ENCODE measurements at regions not wholly inside any gene's neighbourhood (a gene's known extent, or its start where the extent isn't known, plus 50 kb on each side); places are given as distances from the start of the nearest gene placed in this dataset.

GRCh38 chr14:85425507-85425906, 104.4 kb upstream of the FLRT2 start:
- Mint-ChIP-seq H3K4me3 (no peak overlapping the region), H3K27me3 (ENCODE audit: low read depth) (no peaks in the 10 kb centered on the region), H3K4me1 (ENCODE audit: low read depth) (no peaks in the 10 kb centered on the region), H3K27ac (no peak overlapping the region), H3K36me3 (ENCODE audit: insufficient read depth in 2 of 2) (no peaks in the 10 kb centered on the region), H3K9me3 (peaks cover 2 to 3% of the 10 kb centered on the region in 2 donors)
- no peak for ATAC-seq (replicated peaks in 1 of 2)
- no peak for DNase-seq

- ATAC-seq (replicated peaks in 1 of 2): no peak
- H3K4me1 Mint-ChIP-seq (ENCODE audit: low read depth): no peaks in the 10 kb centered on the region
- H3K27me3 Mint-ChIP-seq (ENCODE audit: low read depth): no peaks in the 10 kb centered on the region
Measured at GRCh38 chr14:85426068-85426935, 103.6 kb upstream of the FLRT2 start.

GRCh38 chr14:85428926-85429325, 101.0 kb upstream of the FLRT2 start:
- Mint-ChIP-seq H3K9me3 (peaks cover 2 to 3% of the 10 kb centered on the region in 2 donors), H3K27ac (no peak overlapping the region), H3K4me1 (ENCODE audit: low read depth) (no peaks in the 10 kb centered on the region), H3K27me3 (ENCODE audit: low read depth) (no peaks in the 10 kb centered on the region), H3K4me3 (no peak overlapping the region), H3K36me3 (ENCODE audit: insufficient read depth in 2 of 2) (no peaks in the 10 kb centered on the region)
- ATAC-seq (replicated peaks in 1 of 2) (no peak), DNase-seq (no peak)

More at GRCh38 chr14:85426068-85426935, 103.6 kb upstream of the FLRT2 start:
- peaks cover 2 to 3% of the 10 kb centered on the region in 2 donors for H3K9me3 Mint-ChIP-seq
- no peak overlapping the region for H3K4me3 Mint-ChIP-seq
- DNase-seq: no peak
- no peak overlapping the region for H3K27ac Mint-ChIP-seq
- no peaks in the 10 kb centered on the region for H3K36me3 Mint-ChIP-seq (ENCODE audit: insufficient read depth in 2 of 2)

GRCh38 chr14:85437148-85437547, 92.8 kb upstream of the FLRT2 start:
- Mint-ChIP-seq H3K4me3 (no peak overlapping the region), H3K27me3 (ENCODE audit: low read depth) (no peaks in the 10 kb centered on the region), H3K36me3 (ENCODE audit: insufficient read depth in 2 of 2) (no peaks in the 10 kb centered on the region), H3K4me1 (ENCODE audit: low read depth) (no peaks in the 10 kb centered on the region), H3K9me3 (peaks cover 0 to 7% of the 10 kb centered on the region in 2 donors), H3K27ac (no peak overlapping the region)
- DNase-seq: no peak
- ATAC-seq (replicated peaks in 1 of 2): no peak

GRCh38 chr14:85438001-85438400, 91.9 kb upstream of the FLRT2 start:
- no peak for ATAC-seq (replicated peaks in 1 of 2)

GRCh38 chr14:85438481-85438942, 91.4 kb upstream of the FLRT2 start:
- no peaks in the 10 kb centered on the region for H3K36me3 Mint-ChIP-seq (ENCODE audit: insufficient read depth in 2 of 2)
- no peaks in the 10 kb centered on the region for H3K4me1 Mint-ChIP-seq (ENCODE audit: low read depth)
- no peak for ATAC-seq (replicated peaks in 1 of 2)
- no peak overlapping the region for H3K27ac Mint-ChIP-seq
- DNase-seq: no peak
- H3K4me3 Mint-ChIP-seq: no peak overlapping the region
- no peaks in the 10 kb centered on the region for H3K27me3 Mint-ChIP-seq (ENCODE audit: low read depth)
- H3K9me3 Mint-ChIP-seq: peaks cover 0 to 7% of the 10 kb centered on the region in 2 donors

More at GRCh38 chr14:85438001-85438400, 91.9 kb upstream of the FLRT2 start:
- H3K9me3 Mint-ChIP-seq: peaks cover 0 to 7% of the 10 kb centered on the region in 2 donors
- no peak overlapping the region for H3K27ac Mint-ChIP-seq
- no peaks in the 10 kb centered on the region for H3K36me3 Mint-ChIP-seq (ENCODE audit: insufficient read depth in 2 of 2)
- no peaks in the 10 kb centered on the region for H3K4me1 Mint-ChIP-seq (ENCODE audit: low read depth)
- no peak for DNase-seq
- H3K27me3 Mint-ChIP-seq (ENCODE audit: low read depth): no peaks in the 10 kb centered on the region
- no peak overlapping the region for H3K4me3 Mint-ChIP-seq

- Mint-ChIP-seq H3K9me3 (peaks cover 0 to 2% of the 10 kb centered on the region in 2 donors), H3K27ac (no peak overlapping the region), H3K4me1 (ENCODE audit: low read depth) (no peaks in the 10 kb centered on the region), H3K36me3 (ENCODE audit: insufficient read depth in 2 of 2) (no peaks in the 10 kb centered on the region), H3K4me3 (no peak overlapping the region), H3K27me3 (ENCODE audit: low read depth) (no peaks in the 10 kb centered on the region)
- DNase-seq (no peak), ATAC-seq (replicated peaks in 1 of 2) (no peak)
Measured at GRCh38 chr14:85439696-85440328, 90.1 kb upstream of the FLRT2 start.

- Mint-ChIP-seq H3K9me3 (peaks cover 0 to 5% of the 10 kb centered on the region in 2 donors), H3K4me3 (no peak overlapping the region), H3K27ac (no peak overlapping the region), H3K4me1 (ENCODE audit: low read depth) (no peaks in the 10 kb centered on the region), H3K27me3 (ENCODE audit: low read depth) (no peaks in the 10 kb centered on the region), H3K36me3 (ENCODE audit: insufficient read depth in 2 of 2) (no peaks in the 10 kb centered on the region)
- no peak for ATAC-seq (replicated peaks in 1 of 2)
- no peak for DNase-seq
Measured at GRCh38 chr14:85441909-85442643, 87.9 kb upstream of the FLRT2 start.

GRCh38 chr14:85442996-85443395, 86.9 kb upstream of the FLRT2 start:
- no peaks in the 10 kb centered on the region for H3K36me3 Mint-ChIP-seq (ENCODE audit: insufficient read depth in 2 of 2)
- H3K27ac Mint-ChIP-seq: no peak overlapping the region
- DNase-seq (no peak), ATAC-seq (replicated peaks in 1 of 2) (no peak)
- H3K27me3 Mint-ChIP-seq (ENCODE audit: low read depth): no peaks in the 10 kb centered on the region
- no peaks in the 10 kb centered on the region for H3K4me1 Mint-ChIP-seq (ENCODE audit: low read depth)
- H3K4me3 Mint-ChIP-seq: no peak overlapping the region
- peaks cover 0 to 5% of the 10 kb centered on the region in 2 donors for H3K9me3 Mint-ChIP-seq

GRCh38 chr14:85444635-85445034, 85.3 kb upstream of the FLRT2 start:
- no peaks in the 10 kb centered on the region for H3K27me3 Mint-ChIP-seq (ENCODE audit: low read depth)
- no peak overlapping the region for H3K27ac Mint-ChIP-seq
- H3K4me1 Mint-ChIP-seq (ENCODE audit: low read depth): no peaks in the 10 kb centered on the region
- peaks cover 0 to 2% of the 10 kb centered on the region in 2 donors for H3K9me3 Mint-ChIP-seq
- no peak overlapping the region for H3K4me3 Mint-ChIP-seq
- no peaks in the 10 kb centered on the region for H3K36me3 Mint-ChIP-seq (ENCODE audit: insufficient read depth in 2 of 2)
- DNase-seq (no peak), ATAC-seq (replicated peaks in 1 of 2) (no peak)

GRCh38 chr14:85445151-85445795, 84.7 kb upstream of the FLRT2 start:
- Mint-ChIP-seq H3K27me3 (ENCODE audit: low read depth) (no peaks in the 10 kb centered on the region), H3K9me3 (peaks cover 0 to 2% of the 10 kb centered on the region in 2 donors), H3K4me3 (no peak overlapping the region), H3K36me3 (ENCODE audit: insufficient read depth in 2 of 2) (no peaks in the 10 kb centered on the region), H3K4me1 (ENCODE audit: low read depth) (no peaks in the 10 kb centered on the region), H3K27ac (no peak overlapping the region)
- DNase-seq (no peak), ATAC-seq (replicated peaks in 1 of 2) (no peak)

- H3K4me1 Mint-ChIP-seq (ENCODE audit: low read depth): no peaks in the 10 kb centered on the region
- no peaks in the 10 kb centered on the region for H3K36me3 Mint-ChIP-seq (ENCODE audit: insufficient read depth in 2 of 2)
- H3K27me3 Mint-ChIP-seq (ENCODE audit: low read depth): no peaks in the 10 kb centered on the region
- DNase-seq (no peak), ATAC-seq (replicated peaks in 1 of 2) (no peak)
- no peak overlapping the region for H3K27ac Mint-ChIP-seq
- peaks cover 0 to 2% of the 10 kb centered on the region in 2 donors for H3K9me3 Mint-ChIP-seq
- no peak overlapping the region for H3K4me3 Mint-ChIP-seq
Measured at GRCh38 chr14:85447883-85448282, 82.1 kb upstream of the FLRT2 start.

Measured in activated T-cell treated with anti-CD3 and anti-CD28 coated beads, Interleukin-2, amount 50 U/mL, for 72 hours (primary cell).